ENCODE measurements at regions not wholly inside any gene's neighbourhood (a gene's known extent, or its start where the extent isn't known, plus 50 kb on each side); places are given as distances from the start of the nearest gene placed in this dataset.

DNA sequence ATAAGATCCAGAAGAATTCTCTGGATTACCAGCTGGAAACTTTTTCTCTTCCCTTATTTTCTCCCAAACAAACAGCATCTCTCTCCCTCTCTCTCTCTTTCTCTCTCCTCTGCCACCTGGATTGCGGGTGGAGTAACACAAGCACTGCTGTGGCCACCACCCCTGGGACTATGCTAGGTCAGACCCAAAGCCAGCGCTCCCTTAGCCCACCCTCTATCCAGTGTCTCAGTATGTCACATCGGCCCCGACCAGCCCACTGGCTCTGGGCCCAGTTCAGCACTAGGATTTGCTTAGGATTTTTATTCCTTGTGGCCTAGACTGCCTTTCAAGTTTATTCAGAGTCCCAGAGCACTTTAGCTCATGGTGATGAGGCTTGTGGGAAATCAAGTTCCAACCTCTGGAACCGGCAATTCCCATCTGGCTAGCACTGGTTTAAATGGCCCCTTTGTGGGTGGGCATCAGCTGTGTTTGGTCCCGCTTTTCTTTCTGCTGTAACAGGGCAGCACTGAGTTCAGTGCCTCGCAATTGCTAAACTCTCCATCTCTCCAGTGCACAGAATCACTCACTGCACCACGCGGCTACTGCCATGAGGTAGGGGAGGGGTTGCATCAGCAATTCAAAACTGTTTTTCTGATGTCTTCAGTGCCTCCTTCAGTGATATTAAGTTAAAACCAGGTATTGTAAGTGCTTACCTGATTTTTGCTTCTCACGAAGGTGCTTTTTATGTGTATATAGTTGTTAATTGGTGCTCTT lies 1623.1 kb downstream of the SLITRK5 start:
- no peak for DNase-seq (ENCODE audit: low read depth)
- H3K4me3 ChIP-seq (replicated peaks; ENCODE audit: low read depth, low read length): no peak overlapping the region
- TF ChIP-seq, protein P1, sequence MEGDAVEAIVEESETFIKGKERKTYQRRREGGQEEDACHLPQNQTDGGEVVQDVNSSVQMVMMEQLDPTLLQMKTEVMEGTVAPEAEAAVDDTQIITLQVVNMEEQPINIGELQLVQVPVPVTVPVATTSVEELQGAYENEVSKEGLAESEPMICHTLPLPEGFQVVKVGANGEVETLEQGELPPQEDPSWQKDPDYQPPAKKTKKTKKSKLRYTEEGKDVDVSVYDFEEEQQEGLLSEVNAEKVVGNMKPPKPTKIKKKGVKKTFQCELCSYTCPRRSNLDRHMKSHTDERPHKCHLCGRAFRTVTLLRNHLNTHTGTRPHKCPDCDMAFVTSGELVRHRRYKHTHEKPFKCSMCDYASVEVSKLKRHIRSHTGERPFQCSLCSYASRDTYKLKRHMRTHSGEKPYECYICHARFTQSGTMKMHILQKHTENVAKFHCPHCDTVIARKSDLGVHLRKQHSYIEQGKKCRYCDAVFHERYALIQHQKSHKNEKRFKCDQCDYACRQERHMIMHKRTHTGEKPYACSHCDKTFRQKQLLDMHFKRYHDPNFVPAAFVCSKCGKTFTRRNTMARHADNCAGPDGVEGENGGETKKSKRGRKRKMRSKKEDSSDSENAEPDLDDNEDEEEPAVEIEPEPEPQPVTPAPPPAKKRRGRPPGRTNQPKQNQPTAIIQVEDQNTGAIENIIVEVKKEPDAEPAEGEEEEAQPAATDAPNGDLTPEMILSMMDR (IDR thresholded peaks at IDR 0.05; ENCODE audit: low read length, missing control alignments): no peak

GRCh38 chr13:89307278-89307677 lies 1636.1 kb downstream of the SLITRK5 start:
- TF ChIP-seq, protein P1 (IDR thresholded peaks at IDR 0.05; ENCODE audit: low read length, missing control alignments): no peak

GRCh38 chr13:89310943-89311672 lies 1639.9 kb downstream of the SLITRK5 start:
- H3K4me3 ChIP-seq (replicated peaks; ENCODE audit: low read depth, low read length): no peak overlapping the region
- no peak for DNase-seq (ENCODE audit: low read depth)
- TF ChIP-seq, protein P1 (IDR thresholded peaks at IDR 0.05; ENCODE audit: low read length, missing control alignments): no peak

More at GRCh38 chr13:89307278-89307677, 1636.1 kb downstream of the SLITRK5 start:
- H3K4me3 ChIP-seq (replicated peaks; ENCODE audit: low read depth, low read length): no peak overlapping the region
- no peak for DNase-seq (ENCODE audit: low read depth)

DNA sequence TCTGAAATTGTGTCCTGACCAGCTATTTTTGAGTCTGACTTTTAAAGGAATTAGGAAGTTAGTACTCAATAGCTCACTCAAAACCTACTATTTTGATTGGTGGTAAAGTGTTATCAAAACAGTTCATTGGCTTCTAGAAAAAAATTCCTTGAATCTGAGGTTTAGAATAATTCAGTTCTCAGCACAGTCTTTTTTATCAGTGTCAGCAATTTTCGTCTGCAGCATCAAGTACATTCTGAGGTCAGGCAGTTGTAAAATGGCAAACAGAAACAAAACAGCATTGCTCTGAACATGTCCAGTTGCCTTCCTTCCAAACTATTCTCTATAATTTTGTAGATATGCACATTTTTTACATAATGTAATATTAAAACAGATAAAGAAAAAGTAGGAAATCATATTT lies 1644.1 kb downstream of the SLITRK5 start:
- no peak for DNase-seq (ENCODE audit: low read depth)
- H3K4me3 ChIP-seq (replicated peaks; ENCODE audit: low read depth, low read length): no peak overlapping the region
- TF ChIP-seq, protein P1 (IDR thresholded peaks at IDR 0.05; ENCODE audit: low read length, missing control alignments): no peak

- H3K4me3 ChIP-seq (replicated peaks; ENCODE audit: low read depth, low read length): no peak overlapping the region
- TF ChIP-seq, protein P1 (IDR thresholded peaks at IDR 0.05; ENCODE audit: low read length, missing control alignments): no peak
- DNase-seq (ENCODE audit: low read depth): no peak
These were observed 1651.3 kb downstream of the SLITRK5 start for GRCh38 chr13:89322466-89322865.

- no peak overlapping the region for H3K4me3 ChIP-seq (replicated peaks; ENCODE audit: low read depth, low read length)
- TF ChIP-seq, protein P1 (IDR thresholded peaks at IDR 0.05; ENCODE audit: low read length, missing control alignments): no peak
- DNase-seq (ENCODE audit: low read depth): no peak
These were observed 1653.4 kb downstream of the SLITRK5 start for GRCh38 chr13:89324582-89324981.
